GM18870 (cell line): ENCODE measurements at regions not wholly inside any gene's neighbourhood (a gene's known extent, or its start where the extent isn't known, plus 50 kb on each side); places are given as distances from the start of the nearest gene placed in this dataset.

ENCODE experiments used
- ATAC-seq: cut with Tn5 transposase; IDR thresholded peaks from one replicate; pipeline ENCODE4 v1.9.1; 2021; ENCODE audit warnings: moderate library complexity; ENCODE audit not compliant: unreplicated experiment

GRCh38 chr1:192518700-192519099, 56.9 kb upstream of the RGS1 start:
- ATAC-seq, result peak; percentile 43

GRCh38 chr1:192521734-192522133, 53.8 kb upstream of the RGS1 start:
- no peak for ATAC-seq

GRCh38 chr1:192522673-192523072, 52.9 kb upstream of the RGS1 start:
- no peak for ATAC-seq

- no peak for ATAC-seq
Observed at GRCh38 chr1:192524223-192524622, 51.4 kb upstream of the RGS1 start.
